ENCODE measurements at regions not wholly inside any gene's neighbourhood (a gene's known extent, or its start where the extent isn't known, plus 50 kb on each side); places are given as distances from the start of the nearest gene placed in this dataset.

GRCh38 chr18:57219964-57220363 lies 73.1 kb downstream of the BOD1L2 start:
- Histone ChIP-seq H3K36me3 (no peaks in the 10 kb centered on the region), H3K27ac (no peak overlapping the region), H3K4me3 (no peak overlapping the region), H3K9me3 (no peaks in the 10 kb centered on the region), H3K27me3 (peaks cover 0 to 28% (median 0%) of the 10 kb centered on the region in 3 donors), H3K4me1 (no peaks in the 10 kb centered on the region)
- intact Hi-C loops (cut with DNase I; ENCODE audit: low total_unique reads): no loop called here
- no peak for TF ChIP-seq EP300 (IDR thresholded peaks at IDR 0.05)
- TF ChIP-seq POLR2A (IDR thresholded peaks at IDR 0.05): no peak
- TF ChIP-seq CTCF (IDR thresholded peaks at IDR 0.05): no peak
- no peak for TF ChIP-seq POLR2AphosphoS5 (IDR thresholded peaks at IDR 0.05)
- DNase-seq: no peak

GRCh38 chr18:57220480-57220879 lies 73.6 kb downstream of the BOD1L2 start:
- Histone ChIP-seq H3K27ac (no peak overlapping the region), H3K4me1 (no peaks in the 10 kb centered on the region), H3K9me3 (no peaks in the 10 kb centered on the region), H3K36me3 (no peaks in the 10 kb centered on the region), H3K4me3 (no peak overlapping the region), H3K27me3 (peaks cover 0 to 34% (median 0%) of the 10 kb centered on the region in 3 donors)
- 26 to 32% (median 28%) methylated on average over 3 of the region's 3 CpGs for whole genome bisulfite sequencing, 5 donors
- no peak for TF ChIP-seq POLR2AphosphoS5 (IDR thresholded peaks at IDR 0.05)
- no peak for TF ChIP-seq CTCF (IDR thresholded peaks at IDR 0.05)
- no peak for TF ChIP-seq POLR2A (IDR thresholded peaks at IDR 0.05)
- intact Hi-C loops (cut with DNase I; ENCODE audit: low total_unique reads): no loop called here
- DNase-seq: peak in 1 of 2 donors; percentile 39

GRCh38 chr18:57220930-57221483 lies 74.1 kb downstream of the BOD1L2 start:
- H3K27ac ChIP-seq: no peak overlapping the region
- no peaks in the 10 kb centered on the region for H3K36me3 ChIP-seq
- 52 to 74% (median 62%) methylated on average over 9 of the region's 9 CpGs for WGBS, 5 donors
- DNase-seq: no peak
- H3K9me3 ChIP-seq: no peaks in the 10 kb centered on the region
- intact Hi-C loops (cut with DNase I; ENCODE audit: low total_unique reads): no loop called here
- no peaks in the 10 kb centered on the region for H3K4me1 ChIP-seq
- no peak overlapping the region for H3K4me3 ChIP-seq
- peaks cover 0 to 35% (median 0%) of the 10 kb centered on the region in 3 donors for H3K27me3 ChIP-seq
- TF ChIP-seq POLR2AphosphoS5 (IDR thresholded peaks at IDR 0.05): no peak
- TF ChIP-seq POLR2A (IDR thresholded peaks at IDR 0.05): no peak
- no peak for TF ChIP-seq CTCF (IDR thresholded peaks at IDR 0.05)
- no peak for TF ChIP-seq EP300 (IDR thresholded peaks at IDR 0.05)

GRCh38 chr18:57223144-57223870 lies 76.4 kb downstream of the BOD1L2 start:
- Histone ChIP-seq H3K27me3 (peaks cover 0 to 35% (median 0%) of the 10 kb centered on the region in 3 donors), H3K4me3 (no peak overlapping the region), H3K4me1 (no peaks in the 10 kb centered on the region), H3K36me3 (no peaks in the 10 kb centered on the region), H3K9me3 (peaks cover 0 to 2% (median 0%) of the 10 kb centered on the region in 4 donors), H3K27ac (no peak overlapping the region)
- DNase-seq: no peak
- 47 to 56% (median 49%) methylated on average over 4 of the region's 4 CpGs for WGBS, 5 donors
- intact Hi-C loops (cut with DNase I; ENCODE audit: low total_unique reads): no loop called here
- TF ChIP-seq EP300 (IDR thresholded peaks at IDR 0.05) (no peak), POLR2A (IDR thresholded peaks at IDR 0.05) (no peak), POLR2AphosphoS5 (IDR thresholded peaks at IDR 0.05) (no peak), CTCF (IDR thresholded peaks at IDR 0.05) (no peak)
